ENCODE measurements at regions not wholly inside any gene's neighbourhood (a gene's known extent, or its start where the extent isn't known, plus 50 kb on each side); places are given as distances from the start of the nearest gene placed in this dataset.

DNA sequence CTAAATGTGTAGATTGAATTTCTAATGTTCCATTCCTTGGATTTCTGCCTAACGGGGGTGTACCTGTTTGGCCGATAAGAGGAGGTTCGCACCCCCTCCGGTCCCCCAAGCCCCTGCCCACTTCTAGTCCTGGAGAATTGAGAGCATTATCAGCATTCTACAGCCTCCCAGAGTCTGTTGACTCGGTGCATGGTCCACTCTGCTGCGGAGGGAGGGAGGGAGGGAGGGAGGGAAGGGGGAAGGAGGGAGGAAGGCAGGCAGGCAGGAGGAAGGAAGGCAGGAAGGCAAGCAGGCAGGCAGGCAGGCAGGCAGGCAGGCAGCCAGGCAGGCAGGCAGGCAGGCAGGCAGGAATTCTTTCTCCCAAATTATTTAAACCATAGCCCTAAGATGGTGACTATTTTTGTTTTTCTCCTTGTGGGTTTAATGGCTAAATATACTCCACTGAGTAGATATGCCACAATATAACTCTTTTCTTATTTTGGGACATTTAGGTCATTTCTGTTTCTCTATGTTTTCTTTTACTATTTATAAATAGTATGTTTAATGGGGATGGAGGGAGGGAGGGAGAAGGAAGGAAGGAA lies 69.5 kb upstream of the CHST15 start:
- TF ChIP-seq, protein P1, sequence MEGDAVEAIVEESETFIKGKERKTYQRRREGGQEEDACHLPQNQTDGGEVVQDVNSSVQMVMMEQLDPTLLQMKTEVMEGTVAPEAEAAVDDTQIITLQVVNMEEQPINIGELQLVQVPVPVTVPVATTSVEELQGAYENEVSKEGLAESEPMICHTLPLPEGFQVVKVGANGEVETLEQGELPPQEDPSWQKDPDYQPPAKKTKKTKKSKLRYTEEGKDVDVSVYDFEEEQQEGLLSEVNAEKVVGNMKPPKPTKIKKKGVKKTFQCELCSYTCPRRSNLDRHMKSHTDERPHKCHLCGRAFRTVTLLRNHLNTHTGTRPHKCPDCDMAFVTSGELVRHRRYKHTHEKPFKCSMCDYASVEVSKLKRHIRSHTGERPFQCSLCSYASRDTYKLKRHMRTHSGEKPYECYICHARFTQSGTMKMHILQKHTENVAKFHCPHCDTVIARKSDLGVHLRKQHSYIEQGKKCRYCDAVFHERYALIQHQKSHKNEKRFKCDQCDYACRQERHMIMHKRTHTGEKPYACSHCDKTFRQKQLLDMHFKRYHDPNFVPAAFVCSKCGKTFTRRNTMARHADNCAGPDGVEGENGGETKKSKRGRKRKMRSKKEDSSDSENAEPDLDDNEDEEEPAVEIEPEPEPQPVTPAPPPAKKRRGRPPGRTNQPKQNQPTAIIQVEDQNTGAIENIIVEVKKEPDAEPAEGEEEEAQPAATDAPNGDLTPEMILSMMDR (conservative IDR thresholded peaks at IDR 0.05; ENCODE audit: low read length), result no peak
- no peak for TF ChIP-seq EZH2phosphoT487 (IDR thresholded peaks at IDR 0.05; ENCODE audit: borderline replicate concordance, low read depth, low read length)
